ENCODE measurements at regions not wholly inside any gene's neighbourhood (a gene's known extent, or its start where the extent isn't known, plus 50 kb on each side); places are given as distances from the start of the nearest gene placed in this dataset.

DNA sequence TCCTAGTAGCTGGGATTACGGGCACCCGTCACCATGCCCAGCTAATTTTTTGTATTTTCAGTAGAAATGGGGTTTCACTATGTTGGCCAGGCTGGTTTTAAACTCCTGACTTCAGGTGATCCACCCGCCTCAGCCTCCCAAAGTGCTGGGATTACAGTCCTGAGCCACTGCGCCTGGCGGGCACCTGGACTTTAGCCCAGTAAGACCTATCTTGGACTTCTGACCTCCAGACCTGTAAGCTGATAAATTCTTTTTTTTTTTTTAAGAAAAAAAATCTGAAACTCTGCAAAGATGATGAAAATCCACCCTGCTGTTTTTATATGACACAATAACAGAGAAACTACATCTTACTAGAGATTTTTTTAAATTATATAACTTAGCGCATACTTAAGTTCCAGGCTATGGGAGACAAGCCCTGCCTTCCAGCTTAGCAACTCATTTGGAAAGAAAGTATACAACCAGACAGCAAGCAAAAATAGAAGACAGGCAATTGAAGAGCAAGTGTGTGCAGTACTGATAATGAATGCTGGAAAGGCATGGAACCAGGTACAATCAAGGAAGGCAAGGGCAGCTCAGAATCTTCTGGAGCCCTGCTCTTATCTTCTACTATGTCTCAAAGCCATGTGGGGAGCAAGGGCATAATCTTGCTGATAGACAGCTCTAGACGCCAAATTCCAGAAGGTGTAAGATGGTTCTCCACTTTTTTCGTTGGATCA is 104.2 kb downstream of the CD83 start:
- BruUV-seq (replicated peaks) = no TSS peak
- Mint-ChIP-seq H3K36me3 (ENCODE audit: insufficient read depth, unreplicated experiment) (no peaks in the 10 kb centered on the region), H3K4me1 (ENCODE audit: low read depth, unreplicated experiment) (no peaks in the 10 kb centered on the region), H3K27me3 (ENCODE audit: insufficient read depth, unreplicated experiment) (no peaks in the 10 kb centered on the region), H3K27ac (ENCODE audit: unreplicated experiment) (no peak overlapping the region), H3K9me3 (ENCODE audit: unreplicated experiment) (no peaks in the 10 kb centered on the region), H3K4me3 (ENCODE audit: unreplicated experiment) (no peak overlapping the region)
- POLR2A ChIA-PET = no interaction called here
- intact Hi-C loops (cut with micrococcal nuclease; ENCODE audit: unreplicated experiment) = no loop called here
- H3K36me3 ChIP-seq (ENCODE audit: control insufficient read depth, insufficient read depth, low read length) = no peaks in the 10 kb centered on the region
- no peaks in the 10 kb centered on the region for H3K4me1 ChIP-seq
- H3K27me3 ChIP-seq (replicated peaks; ENCODE audit: control insufficient read depth, insufficient read depth, low read length) = no peaks in the 10 kb centered on the region
- no peaks in the 10 kb centered on the region for H3K9me3 ChIP-seq
- no peak for DNase-seq
- no peak overlapping the region for H3K4me3 ChIP-seq (ENCODE audit: low read depth, low read length)
- CTCF ChIA-PET = interaction anchor here (0.5 kb wide), 1 partner anchor 92 kb away, joined by 3 read pairs; no protein-coding TSS in a partner anchor
- TF ChIP-seq, protein P1, sequence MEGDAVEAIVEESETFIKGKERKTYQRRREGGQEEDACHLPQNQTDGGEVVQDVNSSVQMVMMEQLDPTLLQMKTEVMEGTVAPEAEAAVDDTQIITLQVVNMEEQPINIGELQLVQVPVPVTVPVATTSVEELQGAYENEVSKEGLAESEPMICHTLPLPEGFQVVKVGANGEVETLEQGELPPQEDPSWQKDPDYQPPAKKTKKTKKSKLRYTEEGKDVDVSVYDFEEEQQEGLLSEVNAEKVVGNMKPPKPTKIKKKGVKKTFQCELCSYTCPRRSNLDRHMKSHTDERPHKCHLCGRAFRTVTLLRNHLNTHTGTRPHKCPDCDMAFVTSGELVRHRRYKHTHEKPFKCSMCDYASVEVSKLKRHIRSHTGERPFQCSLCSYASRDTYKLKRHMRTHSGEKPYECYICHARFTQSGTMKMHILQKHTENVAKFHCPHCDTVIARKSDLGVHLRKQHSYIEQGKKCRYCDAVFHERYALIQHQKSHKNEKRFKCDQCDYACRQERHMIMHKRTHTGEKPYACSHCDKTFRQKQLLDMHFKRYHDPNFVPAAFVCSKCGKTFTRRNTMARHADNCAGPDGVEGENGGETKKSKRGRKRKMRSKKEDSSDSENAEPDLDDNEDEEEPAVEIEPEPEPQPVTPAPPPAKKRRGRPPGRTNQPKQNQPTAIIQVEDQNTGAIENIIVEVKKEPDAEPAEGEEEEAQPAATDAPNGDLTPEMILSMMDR (IDR thresholded peaks at IDR 0.05; ENCODE audit: insufficient read depth in 1 of 2, low read depth in 1 of 2, low read length in 1 of 2, severe bottlenecking in 1 of 2, unreplicated experiment in 1 of 2) = no peak

DNA sequence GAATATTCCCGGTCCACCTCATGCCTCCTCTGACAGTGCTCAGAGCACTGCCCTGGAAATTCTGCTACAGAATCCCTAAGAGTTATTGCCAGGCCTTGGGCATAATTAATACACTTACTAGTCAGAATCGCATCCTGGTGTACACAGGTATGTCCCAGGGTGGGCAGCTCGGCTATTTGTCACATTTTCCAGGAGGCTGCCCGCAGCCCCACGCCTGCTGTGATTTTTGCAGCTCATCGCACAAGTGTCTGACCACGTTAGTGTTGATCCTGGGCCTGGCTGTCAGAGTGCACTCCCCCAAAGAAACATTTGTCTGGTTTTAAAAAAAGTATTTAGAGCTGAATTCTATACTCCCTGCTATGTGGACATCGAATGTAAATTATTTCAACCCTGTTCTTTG is 105.4 kb downstream of the CD83 start:
- Mint-ChIP-seq H3K27ac (ENCODE audit: unreplicated experiment) (no peak overlapping the region), H3K4me3 (ENCODE audit: unreplicated experiment) (no peak overlapping the region)

DNA sequence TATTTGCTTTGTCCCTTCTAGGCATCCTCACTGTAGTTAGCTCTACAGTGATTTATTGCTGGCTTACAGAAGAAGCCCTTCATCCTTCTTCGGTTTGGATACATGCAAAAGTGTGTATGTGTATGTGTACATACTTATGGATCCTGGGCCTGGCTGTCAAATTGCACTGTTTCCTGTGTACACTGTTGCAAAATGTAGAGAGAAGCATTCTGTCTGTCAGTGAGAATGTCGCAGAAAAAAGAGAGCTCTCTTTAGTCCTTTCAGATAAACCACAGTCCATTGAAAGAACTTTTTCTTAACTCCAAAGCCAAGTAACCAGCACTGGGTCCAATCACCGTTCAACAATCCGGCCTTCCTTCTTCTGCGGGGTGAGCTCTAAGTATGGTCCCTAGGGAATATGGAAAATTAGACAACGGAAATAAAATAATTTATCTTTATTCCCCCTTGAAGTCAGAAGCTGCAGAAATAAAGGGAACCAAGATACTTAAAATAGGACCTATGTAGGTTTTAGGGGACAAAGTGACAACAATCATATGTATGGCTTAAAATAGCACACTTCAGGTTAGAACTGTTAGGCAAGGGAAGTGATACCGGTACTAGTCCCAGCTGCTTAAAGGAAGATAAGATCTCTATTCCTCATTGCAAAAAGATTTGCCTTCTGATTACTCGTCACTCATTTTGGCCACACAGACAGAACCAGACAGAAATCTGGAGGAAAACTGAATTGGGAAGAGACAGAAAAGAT is 107.0 kb downstream of the CD83 start:
- TF ChIP-seq, protein P1 (IDR thresholded peaks at IDR 0.05; ENCODE audit: insufficient read depth in 1 of 2, low read depth in 1 of 2, low read length in 1 of 2, severe bottlenecking in 1 of 2, unreplicated experiment in 1 of 2) = no peak
- H3K27me3 ChIP-seq (replicated peaks; ENCODE audit: control insufficient read depth, insufficient read depth, low read length) = no peaks in the 10 kb centered on the region
- no peaks in the 10 kb centered on the region for H3K36me3 ChIP-seq (ENCODE audit: control insufficient read depth, insufficient read depth, low read length)
- no peak overlapping the region for H3K27ac Mint-ChIP-seq (ENCODE audit: unreplicated experiment)
- no peaks in the 10 kb centered on the region for H3K4me1 ChIP-seq
- no peak for DNase-seq
- no peaks in the 10 kb centered on the region for H3K27me3 Mint-ChIP-seq (ENCODE audit: insufficient read depth, unreplicated experiment)
- intact Hi-C loops (cut with micrococcal nuclease; ENCODE audit: unreplicated experiment) = no loop called here
- H3K9me3 ChIP-seq = no peaks in the 10 kb centered on the region
- H3K4me1 Mint-ChIP-seq (ENCODE audit: low read depth, unreplicated experiment) = no peaks in the 10 kb centered on the region
- no TSS peak for BruUV-seq (replicated peaks)
- H3K9me3 Mint-ChIP-seq (ENCODE audit: unreplicated experiment) = peaks cover 11% of the 10 kb centered on the region
- no peak overlapping the region for H3K4me3 ChIP-seq (ENCODE audit: low read depth, low read length)
- ChIA-PET CTCF (no interaction called here), POLR2A (no interaction called here)
- H3K4me3 Mint-ChIP-seq (ENCODE audit: unreplicated experiment) = no peak overlapping the region
- no peaks in the 10 kb centered on the region for H3K36me3 Mint-ChIP-seq (ENCODE audit: insufficient read depth, unreplicated experiment)

More for the DNA sequence above, 105.4 kb downstream of the CD83 start:
- Histone ChIP-seq H3K4me1 (no peaks in the 10 kb centered on the region), H3K4me3 (ENCODE audit: low read depth, low read length) (no peak overlapping the region), H3K36me3 (ENCODE audit: control insufficient read depth, insufficient read depth, low read length) (no peaks in the 10 kb centered on the region), H3K27me3 (replicated peaks; ENCODE audit: control insufficient read depth, insufficient read depth, low read length) (no peaks in the 10 kb centered on the region), H3K9me3 (no peaks in the 10 kb centered on the region)
- ChIA-PET CTCF (no interaction called here), POLR2A (no interaction called here)
- no peaks in the 10 kb centered on the region for H3K27me3 Mint-ChIP-seq (ENCODE audit: insufficient read depth, unreplicated experiment)
- no peaks in the 10 kb centered on the region for H3K36me3 Mint-ChIP-seq (ENCODE audit: insufficient read depth, unreplicated experiment)
- no peak for DNase-seq
- no TSS peak for BruUV-seq (replicated peaks)
- peaks cover 11% of the 10 kb centered on the region for H3K9me3 Mint-ChIP-seq (ENCODE audit: unreplicated experiment)
- no peaks in the 10 kb centered on the region for H3K4me1 Mint-ChIP-seq (ENCODE audit: low read depth, unreplicated experiment)
- TF ChIP-seq, protein P1 (IDR thresholded peaks at IDR 0.05; ENCODE audit: insufficient read depth in 1 of 2, low read depth in 1 of 2, low read length in 1 of 2, severe bottlenecking in 1 of 2, unreplicated experiment in 1 of 2) = no peak
- intact Hi-C loops (cut with micrococcal nuclease; ENCODE audit: unreplicated experiment) = no loop called here

Measured in Caco-2 (cell line).